ENCODE measurements at regions not wholly inside any gene's neighbourhood (a gene's known extent, or its start where the extent isn't known, plus 50 kb on each side); places are given as distances from the start of the nearest gene placed in this dataset.

- in situ Hi-C loops (cut with HindIII; ENCODE audit: low sequenced_read_pairs) = no loop called here
- TF ChIP-seq CTCF (IDR thresholded peaks at IDR 0.05; ENCODE audit: low read depth, low read length, missing control alignments) = no peak
- no peak overlapping the region for H3K4me3 ChIP-seq (ENCODE audit: low read depth, low read length)
- no peak for DNase-seq (ENCODE audit: low read depth)
These were observed 55.4 kb upstream of the IFFO2 start for GRCh38 chr1:19011845-19012231.

- no peak for TF ChIP-seq CTCF (IDR thresholded peaks at IDR 0.05; ENCODE audit: low read depth, low read length, missing control alignments)
- H3K4me3 ChIP-seq (ENCODE audit: low read depth, low read length) = no peak overlapping the region
- DNase-seq (ENCODE audit: low read depth) = peak; percentile 97
- in situ Hi-C loops (cut with HindIII; ENCODE audit: low sequenced_read_pairs) = no loop called here
These were observed 54.7 kb upstream of the IFFO2 start for GRCh38 chr1:19010995-19011844.

GRCh38 chr1:19010503-19010902 is 54.0 kb upstream of the IFFO2 start:
- in situ Hi-C loops (cut with HindIII; ENCODE audit: low sequenced_read_pairs) = no loop called here
- DNase-seq (ENCODE audit: low read depth) = no peak
- no peak overlapping the region for H3K4me3 ChIP-seq (ENCODE audit: low read depth, low read length)
- TF ChIP-seq CTCF (IDR thresholded peaks at IDR 0.05; ENCODE audit: low read depth, low read length, missing control alignments) = no peak

- no peak for TF ChIP-seq CTCF (IDR thresholded peaks at IDR 0.05; ENCODE audit: low read depth, low read length, missing control alignments)
- H3K4me3 ChIP-seq (ENCODE audit: low read depth, low read length) = no peak overlapping the region
- peak; percentile 69 for DNase-seq (ENCODE audit: low read depth)
- in situ Hi-C loops (cut with HindIII; ENCODE audit: low sequenced_read_pairs) = no loop called here
These were observed 53.4 kb upstream of the IFFO2 start for GRCh38 chr1:19009882-19010321.

- H3K4me3 ChIP-seq (ENCODE audit: low read depth, low read length) = no peak overlapping the region
- in situ Hi-C loops (cut with HindIII; ENCODE audit: low sequenced_read_pairs) = no loop called here
- no peak for DNase-seq (ENCODE audit: low read depth)
- TF ChIP-seq CTCF (IDR thresholded peaks at IDR 0.05; ENCODE audit: low read depth, low read length, missing control alignments) = no peak
These were observed 52.8 kb upstream of the IFFO2 start for GRCh38 chr1:19009126-19009881.

- no peak for DNase-seq (ENCODE audit: low read depth)
- no peak for TF ChIP-seq CTCF (IDR thresholded peaks at IDR 0.05; ENCODE audit: low read depth, low read length, missing control alignments)
- in situ Hi-C loops (cut with HindIII; ENCODE audit: low sequenced_read_pairs) = no loop called here
- no peak overlapping the region for H3K4me3 ChIP-seq (ENCODE audit: low read depth, low read length)
These were observed 51.3 kb upstream of the IFFO2 start for GRCh38 chr1:19007491-19008441.
